Transverse colon (tissue), 4 donors: ENCODE measurements at regions not wholly inside any gene's neighbourhood (a gene's known extent, or its start where the extent isn't known, plus 50 kb on each side); places are given as distances from the start of the nearest gene placed in this dataset.

Experiments
- DNase-seq: peaks from one replicate; pipeline ENCODE4 v3.0.0-alpha.2; 2019
- H3K27ac ChIP-seq, 4 donors: fragments of 200-600 bp; sonication (generic); 2 replicates each; pipeline ENCODE4 v1.5.1; 2016 to 2018; ENCODE audit warnings: inconsistent platforms in 4 of 4
- H3K27me3 ChIP-seq: fragments of 200-600 bp; sonication (generic); 2 replicates; pipeline ENCODE4 v1.5.1; 2017; ENCODE audit warnings: inconsistent platforms
- H3K36me3 ChIP-seq, 4 donors: fragments of 200-600 bp; sonication (generic); 2 replicates each; pipeline ENCODE4 v1.5.1; 2017 to 2019; ENCODE audit warnings: inconsistent platforms in 4 of 4
- H3K4me1 ChIP-seq, 4 donors: fragments of 200-600 bp; sonication (generic); 2 replicates each; pipeline ENCODE4 v1.5.1; 2017 to 2020; ENCODE audit warnings: inconsistent platforms in 4 of 4
- H3K4me3 ChIP-seq, 4 donors: fragments of 200-600 bp; sonication (generic); 1 replicate in 1 of 4; 2 replicates in 3 of 4; pipeline versions ENCODE4 v1.5.1 to v1.6.1; 2017 to 2019; ENCODE audit warnings: inconsistent platforms in 4 of 4
- H3K9me3 ChIP-seq, 2 donors: fragments of 200-600 bp; sonication (generic); 2 replicates each; pipeline ENCODE4 v1.5.1; 2017 to 2019; ENCODE audit warnings: inconsistent platforms in 2 of 2
- EP300 ChIP-seq: sonication (generic); formaldehyde crosslinking; IDR thresholded peaks from one replicate; pipeline ENCODE4 v1.6.1; 2017; ENCODE audit warnings: antibody characterized with exemption, low read depth
- POLR2A ChIP-seq: fragments of 450-650 bp; IDR thresholded peaks from one replicate; pipeline ENCODE4 v1.6.1; 2016; ENCODE audit warnings: antibody characterized with exemption, mild to moderate bottlenecking, moderate library complexity
- POLR2AphosphoS5 ChIP-seq, 3 donors: sonication (generic); formaldehyde crosslinking; IDR thresholded peaks; one replicate each; pipeline ENCODE4 v1.6.1; 2016; ENCODE audit warnings: antibody characterized with exemption in 3 of 3
- WGBS, 2 donors: methylation state at CpG; one replicate each; pipeline ENCODE4 v1.1.5; 2018; ENCODE audit warnings: low coverage in 1 of 2; 5-methylcytosine and 5-hydroxymethylcytosine counted together
- in situ Hi-C, 4 donors: fragments of 200-750 bp; cut with MboI; loops; one replicate each; pipeline versions ENCODE4 v1.15.0 to v1.15.1; 2017; ENCODE audit warnings: low sequenced_read_pairs in 3 of 4, low pct_ligation_motif_present in 1 of 4, low pct_unique_long_range_greater_than_20kb in 1 of 4
- intact Hi-C: fragments of 100-400 bp; cut with DNase I; formaldehyde crosslinking; loops from one replicate; pipeline ENCODE4 v1.15.1; 2023; ENCODE audit warnings: low total_unique reads
- TF ChIP-seq, protein P1 (sequence below), 5 experiments: fragments of 200-600 bp in 3 of 5; fragments of 450-650 bp in 2 of 5; sonication (generic) in 3 of 5; IDR thresholded peaks; 1 replicate in 2 of 5; 2 replicates in 3 of 5; pipeline ENCODE4 v1.5.1; 2016 to 2017; ENCODE audit warnings: antibody characterized with exemption in 5 of 5, inconsistent platforms in 3 of 5, mild to moderate bottlenecking in 2 of 5, moderate library complexity in 1 of 5

DNA sequence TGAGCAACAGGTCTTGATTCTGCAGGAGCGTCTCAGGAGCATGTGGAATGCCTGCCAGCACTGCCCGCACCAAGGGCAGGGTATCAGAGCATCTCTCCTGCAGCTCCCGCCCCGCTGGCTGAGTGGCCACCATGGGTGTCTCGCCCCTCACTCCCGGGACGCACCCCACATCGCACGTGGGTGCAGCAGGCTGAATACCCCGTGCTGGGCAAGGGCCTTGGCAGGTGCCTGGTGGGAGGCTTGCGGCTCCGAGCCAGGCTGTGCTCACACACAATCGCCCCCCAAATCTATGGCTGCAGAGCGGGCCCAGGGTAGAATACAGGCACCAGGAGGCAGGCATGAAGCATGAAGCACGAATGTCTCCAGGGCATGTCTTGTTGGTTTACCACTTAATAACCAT is 103.9 kb upstream of the TMEM132D start:
- no peak overlapping the region for H3K4me3 ChIP-seq
- no peak for DNase-seq
- TF ChIP-seq, protein P1, sequence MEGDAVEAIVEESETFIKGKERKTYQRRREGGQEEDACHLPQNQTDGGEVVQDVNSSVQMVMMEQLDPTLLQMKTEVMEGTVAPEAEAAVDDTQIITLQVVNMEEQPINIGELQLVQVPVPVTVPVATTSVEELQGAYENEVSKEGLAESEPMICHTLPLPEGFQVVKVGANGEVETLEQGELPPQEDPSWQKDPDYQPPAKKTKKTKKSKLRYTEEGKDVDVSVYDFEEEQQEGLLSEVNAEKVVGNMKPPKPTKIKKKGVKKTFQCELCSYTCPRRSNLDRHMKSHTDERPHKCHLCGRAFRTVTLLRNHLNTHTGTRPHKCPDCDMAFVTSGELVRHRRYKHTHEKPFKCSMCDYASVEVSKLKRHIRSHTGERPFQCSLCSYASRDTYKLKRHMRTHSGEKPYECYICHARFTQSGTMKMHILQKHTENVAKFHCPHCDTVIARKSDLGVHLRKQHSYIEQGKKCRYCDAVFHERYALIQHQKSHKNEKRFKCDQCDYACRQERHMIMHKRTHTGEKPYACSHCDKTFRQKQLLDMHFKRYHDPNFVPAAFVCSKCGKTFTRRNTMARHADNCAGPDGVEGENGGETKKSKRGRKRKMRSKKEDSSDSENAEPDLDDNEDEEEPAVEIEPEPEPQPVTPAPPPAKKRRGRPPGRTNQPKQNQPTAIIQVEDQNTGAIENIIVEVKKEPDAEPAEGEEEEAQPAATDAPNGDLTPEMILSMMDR (IDR thresholded peaks at IDR 0.05), result no peak
- TF ChIP-seq POLR2A, result no peak
- TF ChIP-seq EP300, result no peak
- TF ChIP-seq POLR2AphosphoS5 (IDR thresholded peaks at IDR 0.05), result no peak
- no peaks in the 10 kb centered on the region for H3K4me1 ChIP-seq
- intact Hi-C loops, result no loop called here
- in situ Hi-C loops, result no loop called here
- no peaks in the 10 kb centered on the region for H3K27me3 ChIP-seq
- 86% methylated on average over 15 of the region's 15 CpGs; no CpG with 5 or more reads in 1 of the 2 donors for WGBS, 2 donors
- no peaks in the 10 kb centered on the region for H3K36me3 ChIP-seq
- H3K27ac ChIP-seq, result no peak overlapping the region
- H3K9me3 ChIP-seq, result no peaks in the 10 kb centered on the region

DNA sequence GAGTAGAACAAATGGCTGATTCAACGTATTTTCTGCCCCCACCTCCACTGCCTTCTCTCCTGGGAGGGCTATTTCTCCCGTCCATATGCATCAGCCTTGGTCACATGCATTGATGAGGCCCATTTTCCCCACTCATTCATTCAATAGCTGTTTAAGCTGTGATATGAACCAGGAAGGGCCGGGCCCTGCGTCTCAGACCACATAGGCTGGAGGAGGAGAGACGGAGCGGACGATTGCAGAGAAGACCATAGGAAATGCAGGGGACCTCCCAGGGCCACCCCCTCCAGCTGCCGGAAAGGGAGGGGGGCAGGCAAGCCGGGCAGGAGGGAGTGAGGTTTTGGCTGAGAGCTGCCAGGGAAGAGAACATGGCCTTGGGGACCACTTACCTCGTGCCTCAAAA is 104.4 kb upstream of the TMEM132D start:
- DNase-seq, result no peak
- in situ Hi-C loops (no loop called here), intact Hi-C loops (no loop called here)
- peaks cover 4% of the 10 kb centered on the region for H3K27me3 ChIP-seq
- H3K27ac ChIP-seq, result no peak overlapping the region
- H3K4me1 ChIP-seq, result no peaks in the 10 kb centered on the region
- H3K9me3 ChIP-seq, result no peaks in the 10 kb centered on the region
- no peak for TF ChIP-seq POLR2A
- no peak for TF ChIP-seq POLR2AphosphoS5 (IDR thresholded peaks at IDR 0.05)
- no peak for TF ChIP-seq EP300
- TF ChIP-seq, protein P1 (IDR thresholded peaks at IDR 0.05), result no peak
- WGBS, 2 donors, result 61 to 66% methylated on average over 4 to 10 of the region's 10 CpGs
- no peaks in the 10 kb centered on the region for H3K36me3 ChIP-seq
- H3K4me3 ChIP-seq, result no peak overlapping the region

DNA sequence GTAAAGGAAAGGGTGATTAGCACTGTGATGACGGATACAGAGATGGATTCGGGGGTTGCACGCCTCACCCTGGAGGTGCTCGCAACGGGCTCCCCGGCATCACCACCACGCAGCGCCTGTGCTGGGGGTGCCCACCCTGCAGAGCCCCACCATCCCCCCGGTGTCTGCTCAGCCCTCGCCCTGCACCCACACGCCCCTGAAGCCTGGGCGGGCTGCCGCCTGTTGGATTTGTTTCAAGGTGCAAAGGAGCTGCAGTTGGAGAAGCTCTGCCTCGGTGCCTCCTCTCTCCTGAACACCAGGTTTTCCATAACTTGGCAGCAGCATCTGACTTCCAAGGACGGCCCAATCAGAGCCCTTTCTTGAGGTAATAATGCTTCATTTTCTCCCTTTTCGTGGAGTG is 106.1 kb upstream of the TMEM132D start:
- H3K4me3 ChIP-seq, result no peak overlapping the region
- intact Hi-C loops, result no loop called here
- in situ Hi-C loops, result no loop called here
- H3K27ac ChIP-seq, result no peak overlapping the region
- peaks cover 0 to 3% (median 0%) of the 10 kb centered on the region in 4 donors for H3K4me1 ChIP-seq
- H3K9me3 ChIP-seq, result no peaks in the 10 kb centered on the region
- H3K27me3 ChIP-seq, result peaks cover 19% of the 10 kb centered on the region
- H3K36me3 ChIP-seq, result no peaks in the 10 kb centered on the region
- 60 to 82% methylated on average over 1 to 16 of the region's 16 CpGs for WGBS, 2 donors
- TF ChIP-seq, protein P1 (IDR thresholded peaks at IDR 0.05), result no peak
- TF ChIP-seq EP300, result no peak
- no peak for TF ChIP-seq POLR2A
- TF ChIP-seq POLR2AphosphoS5 (IDR thresholded peaks at IDR 0.05), result no peak
- no peak for DNase-seq

DNA sequence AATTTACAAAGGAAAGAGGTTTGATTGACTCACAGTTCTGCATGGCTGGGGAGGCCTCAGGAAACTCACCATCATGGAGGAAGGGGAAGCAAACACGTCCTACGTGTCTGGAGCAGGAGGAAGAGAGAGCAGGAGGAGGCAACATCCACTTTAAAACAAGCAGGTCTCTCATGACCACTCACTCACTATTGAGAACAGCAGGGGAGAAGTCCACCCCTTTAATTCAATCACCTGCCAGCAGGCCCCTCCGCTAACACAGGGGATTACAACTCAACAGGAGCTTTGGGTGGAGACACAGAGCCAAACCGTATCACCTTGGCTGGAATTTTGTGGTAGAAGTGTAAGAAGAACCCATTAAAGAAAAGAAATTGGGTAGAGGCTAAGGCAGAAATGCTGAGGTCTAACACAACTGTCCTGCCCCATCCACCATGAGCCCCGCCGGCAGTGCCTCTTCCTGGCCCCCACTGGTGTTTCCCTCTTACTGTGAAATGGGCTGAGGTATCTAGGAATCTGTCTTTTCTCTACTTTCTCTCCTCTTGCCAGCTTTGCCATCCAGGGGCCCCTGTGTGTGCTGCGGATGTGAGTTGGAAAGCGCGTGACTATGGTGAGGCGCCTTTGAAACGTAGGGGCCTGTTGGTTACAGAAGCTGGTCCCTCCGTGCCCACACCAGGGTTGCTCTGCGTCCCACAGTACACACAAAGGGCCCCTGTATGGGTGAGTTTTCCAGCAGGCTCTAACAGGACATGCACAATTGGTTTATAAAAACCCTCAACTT is 108.0 kb upstream of the TMEM132D start:
- peaks cover 0 to 3% (median 0%) of the 10 kb centered on the region in 4 donors for H3K4me1 ChIP-seq
- no peaks in the 10 kb centered on the region for H3K36me3 ChIP-seq
- in situ Hi-C loops (no loop called here), intact Hi-C loops (no loop called here)
- no peaks in the 10 kb centered on the region for H3K9me3 ChIP-seq
- H3K27me3 ChIP-seq, result peaks cover 24% of the 10 kb centered on the region
- no peak for DNase-seq
- no peak overlapping the region for H3K4me3 ChIP-seq
- H3K27ac ChIP-seq, result no peak overlapping the region
- WGBS, 2 donors, result 77 to 92% methylated on average over 6 to 13 of the region's 13 CpGs
- TF ChIP-seq POLR2AphosphoS5 (IDR thresholded peaks at IDR 0.05), result no peak
